GM12878 (cell line): ENCODE measurements at regions not wholly inside any gene's neighbourhood (a gene's known extent, or its start where the extent isn't known, plus 50 kb on each side); places are given as distances from the start of the nearest gene placed in this dataset.
A peak's percentile ranks its signal among the peaks of the same experiment; 100 is the strongest.

ENCODE experiments used
- ASH2L ChIP-seq: fragments of 300-600, 200-600 bp; sonication (generic); IDR thresholded peaks from 2 replicates; pipeline ENCODE4 v1.6.1; 2017; ENCODE audit warnings: low read depth, mild to moderate bottlenecking, borderline replicate concordance
- BCL11A ChIP-seq: IDR thresholded peaks from 2 replicates; pipeline ENCODE4 v1.6.1; 2011; ENCODE audit warnings: low read depth, low read length
- EP300 ChIP-seq, 2 experiments: fragments of 150-350 bp in 1 of 2; IDR thresholded peaks; 2 replicates each; pipeline ENCODE4 v1.6.1; 2011 to 2012; ENCODE audit warnings: low read depth in 2 of 2, low read length in 2 of 2, borderline replicate concordance in 1 of 2, improper control_type of control experiment in 1 of 2, inconsistent platforms in 1 of 2; ENCODE audit not compliant: control insufficient read depth in 1 of 2
- ETV6 ChIP-seq, 2 experiments: fragments of 450-650 bp in 1 of 2; IDR thresholded peaks in 1 of 2; conservative IDR thresholded peaks in 1 of 2; 2 replicates each; pipeline ENCODE4 v1.6.1; 2014; ENCODE audit warnings: antibody characterized with exemption in 1 of 2, borderline replicate concordance in 1 of 2, low read depth in 1 of 2, mild to moderate bottlenecking in 1 of 2, moderate library complexity in 1 of 2
- HDGF ChIP-seq: fragments of 450-650 bp; IDR thresholded peaks from 2 replicates; pipeline ENCODE4 v1.6.1; 2016; ENCODE audit warnings: antibody characterized with exemption
- IRF4 ChIP-seq: IDR thresholded peaks from 2 replicates; pipeline ENCODE4 v1.6.1; 2011; ENCODE audit warnings: low read depth, low read length
- JUNB ChIP-seq: IDR thresholded peaks from 2 replicates; pipeline ENCODE4 v1.6.1; 2016; ENCODE audit warnings: antibody characterized with exemption, mild to moderate bottlenecking
- LARP7 ChIP-seq: fragments of 450-650 bp; IDR thresholded peaks from 2 replicates; pipeline ENCODE4 v1.6.1; 2017; ENCODE audit warnings: mild to moderate bottlenecking
- MTA3 ChIP-seq: IDR thresholded peaks from 2 replicates; pipeline ENCODE4 v1.6.1; 2012; ENCODE audit warnings: low read length, inconsistent platforms, borderline replicate concordance
- MXI1 ChIP-seq: fragments of 150-350 bp; IDR thresholded peaks from 2 replicates; pipeline ENCODE4 v1.6.1; 2011; ENCODE audit warnings: low read depth, mild to moderate bottlenecking, inconsistent platforms, low read length, improper control_type of control experiment
- NR2C2 ChIP-seq: IDR thresholded peaks from 2 replicates; pipeline ENCODE4 v1.6.1; 2011; ENCODE audit warnings: borderline replicate concordance, low read depth; ENCODE audit not compliant: control insufficient read depth, insufficient read length
- RAD51 ChIP-seq: fragments of 450-650 bp; IDR thresholded peaks from 2 replicates; pipeline ENCODE4 v1.6.1; 2016; ENCODE audit warnings: moderate library complexity, mild to moderate bottlenecking, inconsistent platforms
- RCOR1 ChIP-seq: conservative IDR thresholded peaks from 2 replicates; pipeline ENCODE4 v1.6.1; 2012; ENCODE audit warnings: low read depth, low read length, improper control_type of control experiment
- RFX5 ChIP-seq: IDR thresholded peaks from 2 replicates; pipeline ENCODE4 v1.6.1; 2011; ENCODE audit warnings: low read depth, low read length, improper control_type of control experiment
- RUNX3 ChIP-seq: IDR thresholded peaks from 2 replicates; pipeline ENCODE4 v1.6.1; 2012; ENCODE audit warnings: low read length, inconsistent platforms
- SRF ChIP-seq, 2 experiments: IDR thresholded peaks; 2 replicates each; pipeline ENCODE4 v1.6.1; 2011; ENCODE audit warnings: low read depth in 2 of 2, low read length in 2 of 2, mild to moderate bottlenecking in 1 of 2, moderate library complexity in 1 of 2
- SUPT20H ChIP-seq: IDR thresholded peaks from 2 replicates; pipeline ENCODE4 v1.6.1; 2011; ENCODE audit warnings: low read depth, mild to moderate bottlenecking, low read length, moderate library complexity, borderline replicate concordance; ENCODE audit not compliant: control insufficient read depth
- TCF3 ChIP-seq: IDR thresholded peaks from 2 replicates; pipeline ENCODE4 v1.6.1; 2012; ENCODE audit warnings: low read depth, mild to moderate bottlenecking, low read length, borderline replicate concordance; ENCODE audit not compliant: insufficient read depth
- ZNF274 ChIP-seq: IDR thresholded peaks from one replicate; pipeline ENCODE4 v1.8.0; 2011; ENCODE audit not compliant: insufficient read length, insufficient read depth
- ZSCAN29 ChIP-seq: fragments of 450-650 bp; IDR thresholded peaks from 2 replicates; pipeline ENCODE4 v1.6.1; 2017; ENCODE audit warnings: mild to moderate bottlenecking, moderate library complexity
- TF ChIP-seq, protein P1 (sequence below): fragments of 450-650 bp; formaldehyde crosslinking; IDR thresholded peaks from 2 replicates; pipeline ENCODE4 v1.5.0; 2022; ENCODE audit warnings: mild to moderate bottlenecking, missing genetic modification characterization
- TF ChIP-seq, protein P2 (sequence below): IDR thresholded peaks from 2 replicates; pipeline ENCODE4 v1.6.1; 2012; ENCODE audit warnings: low read depth, low read length, improper control_type of control experiment
- TF ChIP-seq, protein P3 (sequence below): fragments of 450-650 bp; IDR thresholded peaks from 2 replicates; pipeline ENCODE4 v1.6.1; 2018; ENCODE audit warnings: borderline replicate concordance, mild to moderate bottlenecking; ENCODE audit not compliant: partially characterized antibody
- TF ChIP-seq, protein P4 (sequence below): IDR thresholded peaks from 2 replicates; pipeline ENCODE4 v1.6.1; 2011; ENCODE audit warnings: borderline replicate concordance, low read depth, mild to moderate bottlenecking, moderate library complexity, mixed read lengths, low read length; ENCODE audit not compliant: insufficient read depth; ENCODE audit errors: extremely low read length

DNA sequence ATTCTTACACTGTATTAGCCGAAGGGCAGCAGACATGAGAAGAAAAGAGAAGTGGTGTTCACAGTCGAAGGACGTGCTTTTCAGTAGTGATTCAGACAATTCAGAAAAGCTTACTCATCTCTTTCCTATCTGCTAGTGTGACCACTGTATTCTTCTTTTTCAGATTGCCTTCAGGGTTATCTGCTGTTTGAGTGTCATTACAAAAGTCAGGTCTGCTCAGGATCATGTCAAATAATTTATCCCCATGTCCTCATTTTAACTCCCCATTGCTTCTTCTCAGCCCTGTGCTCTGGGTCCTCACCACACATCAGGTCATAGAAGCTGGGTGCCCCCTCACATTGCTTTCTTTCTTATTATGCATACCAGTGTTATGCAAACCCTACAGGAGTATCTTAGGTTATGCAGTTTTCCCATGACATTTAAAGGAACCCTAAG, 394.0 kb downstream of the CETN3 start (continued):
- 0 out of 2 replicates have a peak, but pooled peaks have one; percentile 9 for TF ChIP-seq MTA3
- TF ChIP-seq, protein P1, sequence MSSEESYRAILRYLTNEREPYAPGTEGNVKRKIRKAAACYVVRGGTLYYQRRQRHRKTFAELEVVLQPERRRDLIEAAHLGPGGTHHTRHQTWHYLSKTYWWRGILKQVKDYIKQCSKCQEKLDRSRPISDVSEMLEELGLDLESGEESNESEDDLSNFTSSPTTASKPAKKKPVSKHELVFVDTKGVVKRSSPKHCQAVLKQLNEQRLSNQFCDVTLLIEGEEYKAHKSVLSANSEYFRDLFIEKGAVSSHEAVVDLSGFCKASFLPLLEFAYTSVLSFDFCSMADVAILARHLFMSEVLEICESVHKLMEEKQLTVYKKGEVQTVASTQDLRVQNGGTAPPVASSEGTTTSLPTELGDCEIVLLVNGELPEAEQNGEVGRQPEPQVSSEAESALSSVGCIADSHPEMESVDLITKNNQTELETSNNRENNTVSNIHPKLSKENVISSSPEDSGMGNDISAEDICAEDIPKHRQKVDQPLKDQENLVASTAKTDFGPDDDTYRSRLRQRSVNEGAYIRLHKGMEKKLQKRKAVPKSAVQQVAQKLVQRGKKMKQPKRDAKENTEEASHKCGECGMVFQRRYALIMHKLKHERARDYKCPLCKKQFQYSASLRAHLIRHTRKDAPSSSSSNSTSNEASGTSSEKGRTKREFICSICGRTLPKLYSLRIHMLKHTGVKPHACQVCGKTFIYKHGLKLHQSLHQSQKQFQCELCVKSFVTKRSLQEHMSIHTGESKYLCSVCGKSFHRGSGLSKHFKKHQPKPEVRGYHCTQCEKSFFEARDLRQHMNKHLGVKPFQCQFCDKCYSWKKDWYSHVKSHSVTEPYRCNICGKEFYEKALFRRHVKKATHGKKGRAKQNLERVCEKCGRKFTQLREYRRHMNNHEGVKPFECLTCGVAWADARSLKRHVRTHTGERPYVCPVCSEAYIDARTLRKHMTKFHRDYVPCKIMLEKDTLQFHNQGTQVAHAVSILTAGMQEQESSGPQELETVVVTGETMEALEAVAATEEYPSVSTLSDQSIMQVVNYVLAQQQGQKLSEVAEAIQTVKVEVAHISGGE (CRISPR knock-in tag): no peak
- TF ChIP-seq MXI1: no peak
- TF ChIP-seq ASH2L: no peak
- TF ChIP-seq RFX5: no peak
- no peak for TF ChIP-seq RAD51
- TF ChIP-seq BCL11A: peak; percentile 72
- peak; percentile 83 for TF ChIP-seq JUNB
- TF ChIP-seq, protein P2, sequence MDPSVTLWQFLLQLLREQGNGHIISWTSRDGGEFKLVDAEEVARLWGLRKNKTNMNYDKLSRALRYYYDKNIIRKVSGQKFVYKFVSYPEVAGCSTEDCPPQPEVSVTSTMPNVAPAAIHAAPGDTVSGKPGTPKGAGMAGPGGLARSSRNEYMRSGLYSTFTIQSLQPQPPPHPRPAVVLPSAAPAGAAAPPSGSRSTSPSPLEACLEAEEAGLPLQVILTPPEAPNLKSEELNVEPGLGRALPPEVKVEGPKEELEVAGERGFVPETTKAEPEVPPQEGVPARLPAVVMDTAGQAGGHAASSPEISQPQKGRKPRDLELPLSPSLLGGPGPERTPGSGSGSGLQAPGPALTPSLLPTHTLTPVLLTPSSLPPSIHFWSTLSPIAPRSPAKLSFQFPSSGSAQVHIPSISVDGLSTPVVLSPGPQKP: no peak
- no peak for TF ChIP-seq ZNF274
- peak in 1 of 2 experiments; percentile 65; a peak in 1 of 4 replicates for TF ChIP-seq ETV6 (conservative IDR thresholded peaks at IDR 0.05 in 1 of 2, IDR thresholded peaks at IDR 0.05 in 1 of 2; ENCODE audit: borderline replicate concordance in 1 of 2, low read depth in 1 of 2)
- no peak for TF ChIP-seq HDGF
- TF ChIP-seq TCF3: no peak
- TF ChIP-seq, protein P3, sequence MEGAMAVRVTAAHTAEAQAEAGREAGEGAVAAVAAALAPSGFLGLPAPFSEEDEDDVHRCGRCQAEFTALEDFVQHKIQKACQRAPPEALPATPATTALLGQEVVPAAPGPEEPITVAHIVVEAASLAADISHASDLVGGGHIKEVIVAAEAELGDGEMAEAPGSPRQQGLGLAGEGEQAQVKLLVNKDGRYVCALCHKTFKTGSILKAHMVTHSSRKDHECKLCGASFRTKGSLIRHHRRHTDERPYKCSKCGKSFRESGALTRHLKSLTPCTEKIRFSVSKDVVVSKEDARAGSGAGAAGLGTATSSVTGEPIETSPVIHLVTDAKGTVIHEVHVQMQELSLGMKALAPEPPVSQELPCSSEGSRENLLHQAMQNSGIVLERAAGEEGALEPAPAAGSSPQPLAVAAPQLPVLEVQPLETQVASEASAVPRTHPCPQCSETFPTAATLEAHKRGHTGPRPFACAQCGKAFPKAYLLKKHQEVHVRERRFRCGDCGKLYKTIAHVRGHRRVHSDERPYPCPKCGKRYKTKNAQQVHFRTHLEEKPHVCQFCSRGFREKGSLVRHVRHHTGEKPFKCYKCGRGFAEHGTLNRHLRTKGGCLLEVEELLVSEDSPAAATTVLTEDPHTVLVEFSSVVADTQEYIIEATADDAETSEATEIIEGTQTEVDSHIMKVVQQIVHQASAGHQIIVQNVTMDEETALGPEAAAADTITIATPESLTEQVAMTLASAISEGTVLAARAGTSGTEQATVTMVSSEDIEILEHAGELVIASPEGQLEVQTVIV: no peak
- no peak for TF ChIP-seq LARP7
- peak; percentile 81; the same call in 1 of the 2 replicates for TF ChIP-seq IRF4
- no peak for TF ChIP-seq ZSCAN29
- TF ChIP-seq EP300 (IDR thresholded peaks at IDR 0.05; ENCODE audit: borderline replicate concordance in 1 of 2, control insufficient read depth in 1 of 2, low read depth in 2 of 2, low read length in 2 of 2): peak; percentile 50 to 73
- peak; percentile 81 for TF ChIP-seq RUNX3
- TF ChIP-seq RCOR1: no peak
- TF ChIP-seq, protein P4, sequence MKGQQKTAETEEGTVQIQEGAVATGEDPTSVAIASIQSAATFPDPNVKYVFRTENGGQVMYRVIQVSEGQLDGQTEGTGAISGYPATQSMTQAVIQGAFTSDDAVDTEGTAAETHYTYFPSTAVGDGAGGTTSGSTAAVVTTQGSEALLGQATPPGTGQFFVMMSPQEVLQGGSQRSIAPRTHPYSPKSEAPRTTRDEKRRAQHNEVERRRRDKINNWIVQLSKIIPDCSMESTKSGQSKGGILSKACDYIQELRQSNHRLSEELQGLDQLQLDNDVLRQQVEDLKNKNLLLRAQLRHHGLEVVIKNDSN: no peak
- TF ChIP-seq SRF (IDR thresholded peaks at IDR 0.05; ENCODE audit: low read depth in 2 of 2, low read length in 2 of 2): no peak
- TF ChIP-seq NR2C2: no peak
- no peak for TF ChIP-seq SUPT20H
